ENCODE measurements at regions not wholly inside any gene's neighbourhood (a gene's known extent, or its start where the extent isn't known, plus 50 kb on each side); places are given as distances from the start of the nearest gene placed in this dataset.

GRCh38 chr13:87128036-87128435 is 543.1 kb upstream of the SLITRK5 start:
- H3K4me1 ChIP-seq (ENCODE audit: control insufficient read depth, insufficient read depth, low read length) = peaks cover 30% of the 10 kb centered on the region
- no peak overlapping the region for H3K4me3 ChIP-seq (ENCODE audit: insufficient read depth, low read depth, low read length)
- no peaks in the 10 kb centered on the region for H3K36me3 ChIP-seq (ENCODE audit: control insufficient read depth, insufficient read depth, low read length)
- no peak overlapping the region for H3K27ac ChIP-seq (ENCODE audit: insufficient read depth, low read depth, low read length, poor library complexity, severe bottlenecking)
- H3K27me3 ChIP-seq (ENCODE audit: control insufficient read depth, insufficient read depth, low read length, poor library complexity, severe bottlenecking) = no peaks in the 10 kb centered on the region
- H3K9me3 ChIP-seq (ENCODE audit: control insufficient read depth, low read length) = no peaks in the 10 kb centered on the region

GRCh38 chr13:87128491-87128890 is 542.7 kb upstream of the SLITRK5 start:
- peak overlapping the region; percentile 56 for H3K27ac ChIP-seq (ENCODE audit: insufficient read depth, low read depth, low read length, poor library complexity, severe bottlenecking)
- 74 to 83% methylated on average over 2 of the region's 2 CpGs for WGBS, 2 experiments

GRCh38 chr13:87129602-87130300 is 541.4 kb upstream of the SLITRK5 start:
- Histone ChIP-seq H3K27me3 (ENCODE audit: control insufficient read depth, insufficient read depth, low read length, poor library complexity, severe bottlenecking) (no peaks in the 10 kb centered on the region), H3K4me1 (ENCODE audit: control insufficient read depth, insufficient read depth, low read length) (peaks cover 19% of the 10 kb centered on the region), H3K27ac (ENCODE audit: insufficient read depth, low read depth, low read length, poor library complexity, severe bottlenecking) (no peak overlapping the region), H3K4me3 (ENCODE audit: insufficient read depth, low read depth, low read length) (no peak overlapping the region), H3K9me3 (ENCODE audit: control insufficient read depth, low read length) (no peaks in the 10 kb centered on the region), H3K36me3 (ENCODE audit: control insufficient read depth, insufficient read depth, low read length) (no peaks in the 10 kb centered on the region)
- 95 to 98% methylated on average over 2 of the region's 2 CpGs for WGBS, 2 experiments

More at GRCh38 chr13:87128491-87128890, 542.7 kb upstream of the SLITRK5 start:
- H3K4me3 ChIP-seq (ENCODE audit: insufficient read depth, low read depth, low read length) = no peak overlapping the region
- H3K9me3 ChIP-seq (ENCODE audit: control insufficient read depth, low read length) = no peaks in the 10 kb centered on the region
- peaks cover 30% of the 10 kb centered on the region for H3K4me1 ChIP-seq (ENCODE audit: control insufficient read depth, insufficient read depth, low read length)
- no peaks in the 10 kb centered on the region for H3K27me3 ChIP-seq (ENCODE audit: control insufficient read depth, insufficient read depth, low read length, poor library complexity, severe bottlenecking)
- no peaks in the 10 kb centered on the region for H3K36me3 ChIP-seq (ENCODE audit: control insufficient read depth, insufficient read depth, low read length)

DNA sequence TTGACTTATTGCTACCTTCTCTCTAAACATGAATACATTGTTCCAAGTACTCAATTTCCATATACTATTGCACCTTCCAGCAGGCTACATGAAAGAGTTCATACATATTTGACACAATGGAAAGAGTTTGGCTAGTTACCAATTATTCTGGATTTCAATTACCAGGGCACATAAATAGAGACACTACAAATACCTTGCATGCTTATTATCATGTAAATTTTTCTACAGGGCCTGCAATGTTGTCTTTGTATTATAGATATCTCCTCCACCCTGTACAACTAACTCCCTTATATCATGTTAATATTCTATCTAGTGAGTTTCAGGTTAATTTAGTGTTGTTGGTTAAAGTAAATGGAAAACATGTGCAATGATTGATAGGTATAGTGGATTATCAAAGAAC is 540.7 kb upstream of the SLITRK5 start:
- Histone ChIP-seq H3K4me1 (ENCODE audit: control insufficient read depth, insufficient read depth, low read length) (peaks cover 19% of the 10 kb centered on the region), H3K4me3 (ENCODE audit: insufficient read depth, low read depth, low read length) (no peak overlapping the region), H3K36me3 (ENCODE audit: control insufficient read depth, insufficient read depth, low read length) (no peaks in the 10 kb centered on the region), H3K27me3 (ENCODE audit: control insufficient read depth, insufficient read depth, low read length, poor library complexity, severe bottlenecking) (no peaks in the 10 kb centered on the region), H3K27ac (ENCODE audit: insufficient read depth, low read depth, low read length, poor library complexity, severe bottlenecking) (no peak overlapping the region), H3K9me3 (ENCODE audit: control insufficient read depth, low read length) (no peaks in the 10 kb centered on the region)

- Histone ChIP-seq H3K9me3 (ENCODE audit: control insufficient read depth, low read length) (no peaks in the 10 kb centered on the region), H3K4me1 (ENCODE audit: control insufficient read depth, insufficient read depth, low read length) (peaks cover 19% of the 10 kb centered on the region), H3K4me3 (ENCODE audit: insufficient read depth, low read depth, low read length) (no peak overlapping the region), H3K36me3 (ENCODE audit: control insufficient read depth, insufficient read depth, low read length) (no peaks in the 10 kb centered on the region), H3K27ac (ENCODE audit: insufficient read depth, low read depth, low read length, poor library complexity, severe bottlenecking) (no peak overlapping the region), H3K27me3 (ENCODE audit: control insufficient read depth, insufficient read depth, low read length, poor library complexity, severe bottlenecking) (no peaks in the 10 kb centered on the region)
- 57% methylated on average over 1 of the region's 2 CpGs; no CpG with 5 or more reads in 1 of the 2 experiments for WGBS, 2 experiments
Measured at GRCh38 chr13:87131611-87132010, 539.6 kb upstream of the SLITRK5 start.

- H3K4me1 ChIP-seq (ENCODE audit: control insufficient read depth, insufficient read depth, low read length) = no peaks in the 10 kb centered on the region
- no peak overlapping the region for H3K27ac ChIP-seq (ENCODE audit: insufficient read depth, low read depth, low read length, poor library complexity, severe bottlenecking)
- H3K27me3 ChIP-seq (ENCODE audit: control insufficient read depth, insufficient read depth, low read length, poor library complexity, severe bottlenecking) = no peaks in the 10 kb centered on the region
- WGBS, 2 experiments = 96 to 97% methylated on average over 3 of the region's 3 CpGs
- H3K4me3 ChIP-seq (ENCODE audit: insufficient read depth, low read depth, low read length) = no peak overlapping the region
- no peaks in the 10 kb centered on the region for H3K9me3 ChIP-seq (ENCODE audit: control insufficient read depth, low read length)
- H3K36me3 ChIP-seq (ENCODE audit: control insufficient read depth, insufficient read depth, low read length) = no peaks in the 10 kb centered on the region
Measured at GRCh38 chr13:87138866-87139265, 532.3 kb upstream of the SLITRK5 start.

- Histone ChIP-seq H3K9me3 (ENCODE audit: control insufficient read depth, low read length) (no peaks in the 10 kb centered on the region), H3K27me3 (ENCODE audit: control insufficient read depth, insufficient read depth, low read length, poor library complexity, severe bottlenecking) (no peaks in the 10 kb centered on the region), H3K4me1 (ENCODE audit: control insufficient read depth, insufficient read depth, low read length) (no peaks in the 10 kb centered on the region), H3K36me3 (ENCODE audit: control insufficient read depth, insufficient read depth, low read length) (no peaks in the 10 kb centered on the region), H3K27ac (ENCODE audit: insufficient read depth, low read depth, low read length, poor library complexity, severe bottlenecking) (no peak overlapping the region), H3K4me3 (ENCODE audit: insufficient read depth, low read depth, low read length) (no peak overlapping the region)
Measured at GRCh38 chr13:87147076-87147475, 524.1 kb upstream of the SLITRK5 start.

DNA sequence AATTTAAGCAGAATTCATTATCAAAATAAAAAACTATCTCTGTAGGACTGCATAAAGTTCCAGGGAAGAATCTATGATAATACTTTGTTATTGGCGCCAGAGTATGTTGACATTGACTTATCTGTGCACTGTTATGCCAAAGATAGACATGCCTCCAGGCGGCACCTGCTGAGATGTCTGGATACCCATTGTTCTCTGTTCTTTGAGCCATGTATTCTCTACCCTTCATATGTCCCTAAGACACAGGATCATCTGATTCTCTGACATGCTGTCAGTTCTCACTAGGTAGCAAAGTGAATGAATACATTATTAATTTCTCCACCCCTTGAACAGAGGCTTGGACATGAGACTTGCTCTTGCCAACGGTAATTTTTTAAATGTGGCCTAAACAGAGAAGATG is 517.8 kb upstream of the SLITRK5 start:
- 95% methylated on average over 3 of the region's 3 CpGs for WGBS, 2 experiments
- no peak overlapping the region for H3K4me3 ChIP-seq (ENCODE audit: insufficient read depth, low read depth, low read length)

DNA sequence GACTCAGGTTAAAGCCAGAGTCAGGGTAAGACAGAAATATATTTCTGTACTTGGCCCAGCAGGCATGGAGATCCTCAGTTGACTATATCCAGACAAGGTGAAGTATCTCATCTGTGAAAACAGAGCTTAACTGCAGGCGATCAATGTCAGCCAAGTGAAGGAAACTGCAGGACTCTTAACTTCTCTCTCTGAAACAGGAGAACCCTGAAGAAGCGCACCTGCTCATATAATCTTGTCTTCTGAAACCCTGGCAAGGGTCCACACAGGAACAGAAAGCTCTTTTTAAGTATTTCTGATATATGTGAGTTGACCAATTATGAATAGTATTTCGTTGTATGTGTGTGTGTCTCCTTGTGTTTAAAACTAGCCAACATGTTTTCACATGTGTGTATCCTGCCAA is 504.8 kb upstream of the SLITRK5 start:
- Histone ChIP-seq H3K4me3 (ENCODE audit: insufficient read depth, low read depth, low read length) (no peak overlapping the region), H3K36me3 (ENCODE audit: control insufficient read depth, insufficient read depth, low read length) (no peaks in the 10 kb centered on the region), H3K27ac (ENCODE audit: insufficient read depth, low read depth, low read length, poor library complexity, severe bottlenecking) (no peak overlapping the region), H3K4me1 (ENCODE audit: control insufficient read depth, insufficient read depth, low read length) (no peaks in the 10 kb centered on the region), H3K9me3 (ENCODE audit: control insufficient read depth, low read length) (no peaks in the 10 kb centered on the region), H3K27me3 (ENCODE audit: control insufficient read depth, insufficient read depth, low read length, poor library complexity, severe bottlenecking) (no peaks in the 10 kb centered on the region)
- 88 to 99% methylated on average over 3 of the region's 3 CpGs for WGBS, 2 experiments

More for the DNA sequence above, 517.8 kb upstream of the SLITRK5 start:
- Histone ChIP-seq H3K27me3 (ENCODE audit: control insufficient read depth, insufficient read depth, low read length, poor library complexity, severe bottlenecking) (no peaks in the 10 kb centered on the region), H3K27ac (ENCODE audit: insufficient read depth, low read depth, low read length, poor library complexity, severe bottlenecking) (no peak overlapping the region), H3K4me1 (ENCODE audit: control insufficient read depth, insufficient read depth, low read length) (no peaks in the 10 kb centered on the region), H3K36me3 (ENCODE audit: control insufficient read depth, insufficient read depth, low read length) (no peaks in the 10 kb centered on the region), H3K9me3 (ENCODE audit: control insufficient read depth, low read length) (no peaks in the 10 kb centered on the region)

DNA sequence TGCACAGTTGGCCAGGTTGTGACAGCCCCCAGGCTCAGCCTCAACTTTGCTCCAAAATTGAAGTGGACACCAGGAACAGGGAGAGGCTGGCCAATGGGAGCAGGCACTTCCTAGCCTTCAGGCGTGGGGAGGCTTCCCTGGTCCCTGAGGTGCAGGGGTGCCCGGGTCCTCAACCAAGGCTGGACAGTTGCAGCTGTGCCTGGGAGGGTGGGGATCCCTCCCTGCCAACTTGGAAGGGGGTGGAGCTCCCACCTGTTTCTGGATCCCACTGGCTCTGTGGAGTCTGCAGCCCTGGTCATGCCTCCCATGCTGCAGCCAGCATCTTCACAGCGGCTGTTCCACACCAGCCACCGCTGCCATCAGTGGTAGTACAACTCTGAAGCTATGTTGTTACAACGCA is 502.8 kb upstream of the SLITRK5 start:
- no peaks in the 10 kb centered on the region for H3K36me3 ChIP-seq (ENCODE audit: control insufficient read depth, insufficient read depth, low read length)
- no peak overlapping the region for H3K4me3 ChIP-seq (ENCODE audit: insufficient read depth, low read depth, low read length)
- H3K4me1 ChIP-seq (ENCODE audit: control insufficient read depth, insufficient read depth, low read length) = no peaks in the 10 kb centered on the region
- no peak overlapping the region for H3K27ac ChIP-seq (ENCODE audit: insufficient read depth, low read depth, low read length, poor library complexity, severe bottlenecking)
- H3K9me3 ChIP-seq (ENCODE audit: control insufficient read depth, low read length) = no peaks in the 10 kb centered on the region
- WGBS, 2 experiments = 87 to 99% methylated on average over 4 to 5 of the region's 5 CpGs
- H3K27me3 ChIP-seq (ENCODE audit: control insufficient read depth, insufficient read depth, low read length, poor library complexity, severe bottlenecking) = no peaks in the 10 kb centered on the region

GRCh38 chr13:87169337-87169736 is 501.8 kb upstream of the SLITRK5 start:
- H3K27ac ChIP-seq (ENCODE audit: insufficient read depth, low read depth, low read length, poor library complexity, severe bottlenecking) = no peak overlapping the region
- no CpG with 5 or more reads among the region's 2 CpGs for WGBS, 2 experiments

More at GRCh38 chr13:87169337-87169736, 501.8 kb upstream of the SLITRK5 start:
- no peaks in the 10 kb centered on the region for H3K27me3 ChIP-seq (ENCODE audit: control insufficient read depth, insufficient read depth, low read length, poor library complexity, severe bottlenecking)
- no peaks in the 10 kb centered on the region for H3K4me1 ChIP-seq (ENCODE audit: control insufficient read depth, insufficient read depth, low read length)
- H3K4me3 ChIP-seq (ENCODE audit: insufficient read depth, low read depth, low read length) = no peak overlapping the region
- H3K9me3 ChIP-seq (ENCODE audit: control insufficient read depth, low read length) = no peaks in the 10 kb centered on the region
- H3K36me3 ChIP-seq (ENCODE audit: control insufficient read depth, insufficient read depth, low read length) = no peaks in the 10 kb centered on the region

Measured in ectodermal cell (in vitro differentiated cells).